ENCODE measurements at regions not wholly inside any gene's neighbourhood (a gene's known extent, or its start where the extent isn't known, plus 50 kb on each side); places are given as distances from the start of the nearest gene placed in this dataset.

GRCh38 chr4:41839916-41840854 lies 91.7 kb upstream of the PHOX2B start:
- Histone ChIP-seq H2AFZ (ENCODE audit: low read depth, low read length) (no peak overlapping the region), H3K4me1 (ENCODE audit: insufficient read depth, low read length) (no peaks in the 10 kb centered on the region), H3K36me3 (ENCODE audit: insufficient read depth, low read length) (no peaks in the 10 kb centered on the region), H3K27me3 (ENCODE audit: insufficient read depth, low read length) (no peaks in the 10 kb centered on the region), H3K4me3 (ENCODE audit: low read length) (no peak overlapping the region), H3K9me3 (ENCODE audit: low read length) (no peaks in the 10 kb centered on the region)

GRCh38 chr4:41838590-41838989 lies 90.1 kb upstream of the PHOX2B start:
- Histone ChIP-seq H3K4me3 (ENCODE audit: low read length) (no peak overlapping the region), H3K36me3 (ENCODE audit: insufficient read depth, low read length) (no peaks in the 10 kb centered on the region), H3K4me1 (ENCODE audit: insufficient read depth, low read length) (no peaks in the 10 kb centered on the region), H2AFZ (ENCODE audit: low read depth, low read length) (no peak overlapping the region), H3K9me3 (ENCODE audit: low read length) (no peaks in the 10 kb centered on the region), H3K27me3 (ENCODE audit: insufficient read depth, low read length) (no peaks in the 10 kb centered on the region)

GRCh38 chr4:41835321-41835995 lies 86.9 kb upstream of the PHOX2B start:
- H3K4me3 ChIP-seq (ENCODE audit: low read length) = no peak overlapping the region
- no peaks in the 10 kb centered on the region for H3K4me1 ChIP-seq (ENCODE audit: insufficient read depth, low read length)
- H3K36me3 ChIP-seq (ENCODE audit: insufficient read depth, low read length) = no peaks in the 10 kb centered on the region
- no peaks in the 10 kb centered on the region for H3K27me3 ChIP-seq (ENCODE audit: insufficient read depth, low read length)
- H2AFZ ChIP-seq (ENCODE audit: low read depth, low read length) = no peak overlapping the region
- H3K9me3 ChIP-seq (ENCODE audit: low read length) = no peaks in the 10 kb centered on the region

GRCh38 chr4:41832961-41833360 lies 84.4 kb upstream of the PHOX2B start:
- Histone ChIP-seq H3K36me3 (ENCODE audit: insufficient read depth, low read length) (no peaks in the 10 kb centered on the region), H3K4me1 (ENCODE audit: insufficient read depth, low read length) (no peaks in the 10 kb centered on the region), H2AFZ (ENCODE audit: low read depth, low read length) (no peak overlapping the region), H3K9me3 (ENCODE audit: low read length) (no peaks in the 10 kb centered on the region), H3K4me3 (ENCODE audit: low read length) (no peak overlapping the region), H3K27me3 (ENCODE audit: insufficient read depth, low read length) (no peaks in the 10 kb centered on the region)

- Histone ChIP-seq H3K4me1 (ENCODE audit: insufficient read depth, low read length) (no peaks in the 10 kb centered on the region), H3K27me3 (ENCODE audit: insufficient read depth, low read length) (peaks cover 12% of the 10 kb centered on the region)
Measured at GRCh38 chr4:41822325-41822724, 73.8 kb upstream of the PHOX2B start.

GRCh38 chr4:41820473-41820872 lies 71.9 kb upstream of the PHOX2B start:
- Histone ChIP-seq H3K9me3 (ENCODE audit: low read length) (no peaks in the 10 kb centered on the region), H2AFZ (ENCODE audit: low read depth, low read length) (no peak overlapping the region), H3K36me3 (ENCODE audit: insufficient read depth, low read length) (no peaks in the 10 kb centered on the region), H3K27me3 (ENCODE audit: insufficient read depth, low read length) (peaks cover 11% of the 10 kb centered on the region), H3K4me3 (ENCODE audit: low read length) (no peak overlapping the region), H3K4me1 (ENCODE audit: insufficient read depth, low read length) (no peaks in the 10 kb centered on the region)

More at GRCh38 chr4:41822325-41822724, 73.8 kb upstream of the PHOX2B start:
- Histone ChIP-seq H3K4me3 (ENCODE audit: low read length) (no peak overlapping the region), H3K36me3 (ENCODE audit: insufficient read depth, low read length) (no peaks in the 10 kb centered on the region), H2AFZ (ENCODE audit: low read depth, low read length) (no peak overlapping the region), H3K9me3 (ENCODE audit: low read length) (no peaks in the 10 kb centered on the region)

GRCh38 chr4:41819621-41820020 lies 71.1 kb upstream of the PHOX2B start:
- Histone ChIP-seq H2AFZ (ENCODE audit: low read depth, low read length) (no peak overlapping the region), H3K4me1 (ENCODE audit: insufficient read depth, low read length) (no peaks in the 10 kb centered on the region), H3K4me3 (ENCODE audit: low read length) (no peak overlapping the region), H3K27me3 (ENCODE audit: insufficient read depth, low read length) (peaks cover 16% of the 10 kb centered on the region), H3K36me3 (ENCODE audit: insufficient read depth, low read length) (no peaks in the 10 kb centered on the region), H3K9me3 (ENCODE audit: low read length) (no peaks in the 10 kb centered on the region)

- no peaks in the 10 kb centered on the region for H3K36me3 ChIP-seq (ENCODE audit: insufficient read depth, low read length)
- H3K9me3 ChIP-seq (ENCODE audit: low read length) = no peaks in the 10 kb centered on the region
- H2AFZ ChIP-seq (ENCODE audit: low read depth, low read length) = no peak overlapping the region
- no peaks in the 10 kb centered on the region for H3K4me1 ChIP-seq (ENCODE audit: insufficient read depth, low read length)
- no peak overlapping the region for H3K4me3 ChIP-seq (ENCODE audit: low read length)
- peaks cover 22% of the 10 kb centered on the region for H3K27me3 ChIP-seq (ENCODE audit: insufficient read depth, low read length)
Measured at GRCh38 chr4:41815473-41815872, 66.9 kb upstream of the PHOX2B start.

GRCh38 chr4:41814565-41814964 lies 66.0 kb upstream of the PHOX2B start:
- Histone ChIP-seq H3K4me1 (ENCODE audit: insufficient read depth, low read length) (no peaks in the 10 kb centered on the region), H3K4me3 (ENCODE audit: low read length) (no peak overlapping the region), H3K36me3 (ENCODE audit: insufficient read depth, low read length) (no peaks in the 10 kb centered on the region), H2AFZ (ENCODE audit: low read depth, low read length) (peak overlapping the region; percentile 20), H3K9me3 (ENCODE audit: low read length) (no peaks in the 10 kb centered on the region), H3K27me3 (ENCODE audit: insufficient read depth, low read length) (peaks cover 22% of the 10 kb centered on the region)

- H3K4me3 ChIP-seq (ENCODE audit: low read length) = no peak overlapping the region
- no peak overlapping the region for H2AFZ ChIP-seq (ENCODE audit: low read depth, low read length)
- H3K4me1 ChIP-seq (ENCODE audit: insufficient read depth, low read length) = no peaks in the 10 kb centered on the region
- no peaks in the 10 kb centered on the region for H3K9me3 ChIP-seq (ENCODE audit: low read length)
- no peaks in the 10 kb centered on the region for H3K36me3 ChIP-seq (ENCODE audit: insufficient read depth, low read length)
- H3K27me3 ChIP-seq (ENCODE audit: insufficient read depth, low read length) = peaks cover 43% of the 10 kb centered on the region
Measured at GRCh38 chr4:41806807-41807206, 58.3 kb upstream of the PHOX2B start.

GRCh38 chr4:41802590-41802989 lies 54.1 kb upstream of the PHOX2B start:
- Histone ChIP-seq H3K27me3 (ENCODE audit: insufficient read depth, low read length) (peaks cover 39% of the 10 kb centered on the region), H3K4me1 (ENCODE audit: insufficient read depth, low read length) (no peaks in the 10 kb centered on the region), H2AFZ (ENCODE audit: low read depth, low read length) (no peak overlapping the region)

GRCh38 chr4:41799126-41799525 lies 50.6 kb upstream of the PHOX2B start:
- no peaks in the 10 kb centered on the region for H3K9me3 ChIP-seq (ENCODE audit: low read length)
- H3K27me3 ChIP-seq (ENCODE audit: insufficient read depth, low read length) = peaks cover 29% of the 10 kb centered on the region
- no peaks in the 10 kb centered on the region for H3K36me3 ChIP-seq (ENCODE audit: insufficient read depth, low read length)
- H3K4me1 ChIP-seq (ENCODE audit: insufficient read depth, low read length) = peaks cover 9% of the 10 kb centered on the region
- H2AFZ ChIP-seq (ENCODE audit: low read depth, low read length) = no peak overlapping the region
- no peak overlapping the region for H3K4me3 ChIP-seq (ENCODE audit: low read length)

More at GRCh38 chr4:41802590-41802989, 54.1 kb upstream of the PHOX2B start:
- no peaks in the 10 kb centered on the region for H3K9me3 ChIP-seq (ENCODE audit: low read length)
- no peaks in the 10 kb centered on the region for H3K36me3 ChIP-seq (ENCODE audit: insufficient read depth, low read length)
- no peak overlapping the region for H3K4me3 ChIP-seq (ENCODE audit: low read length)

All from neuron (in vitro differentiated cells).